GM20000 (cell line): ENCODE measurements at regions not wholly inside any gene's neighbourhood (a gene's known extent, or its start where the extent isn't known, plus 50 kb on each side); places are given as distances from the start of the nearest gene placed in this dataset.

Source experiments
- DNase-seq: peaks from one replicate; pipeline ENCODE4 v3.0.0; 2012; ENCODE audit warnings: low spot score
- CTCF ChIP-seq: IDR thresholded peaks from 2 replicates; pipeline ENCODE4 v1.5.1; 2012; ENCODE audit warnings: mild to moderate bottlenecking, control low read depth; ENCODE audit errors: extremely low read depth, missing control alignments

- DNase-seq: no peak
- TF ChIP-seq CTCF: no peak
Measured at GRCh38 chr6:6436366-6436765, 115.9 kb upstream of the F13A1 start.

GRCh38 chr6:6436946-6437345 is 116.5 kb upstream of the F13A1 start:
- no peak for DNase-seq
- TF ChIP-seq CTCF: no peak

GRCh38 chr6:6438286-6438685 is 117.8 kb upstream of the F13A1 start:
- no peak for TF ChIP-seq CTCF
- no peak for DNase-seq

GRCh38 chr6:6439778-6440177 is 119.3 kb upstream of the F13A1 start:
- no peak for DNase-seq
- no peak for TF ChIP-seq CTCF

- no peak for DNase-seq
- no peak for TF ChIP-seq CTCF
Measured at GRCh38 chr6:6452002-6452401, 131.5 kb upstream of the F13A1 start.

- no peak for TF ChIP-seq CTCF
- DNase-seq: no peak
Measured at GRCh38 chr6:6453186-6453585, 132.7 kb upstream of the F13A1 start.

- TF ChIP-seq CTCF: no peak
- DNase-seq: no peak
Measured at GRCh38 chr6:6455272-6455671, 133.2 kb upstream of the LY86 start.
